HepG2 (cell line): ENCODE measurements at regions not wholly inside any gene's neighbourhood (a gene's known extent, or its start where the extent isn't known, plus 50 kb on each side); places are given as distances from the start of the nearest gene placed in this dataset.

Experiments
- ARNT ChIP-seq: fragments of 450-650 bp; IDR thresholded peaks from 2 replicates; pipeline ENCODE4 v1.6.1; 2017
- CHCHD3 ChIP-seq: sonication (generic); formaldehyde crosslinking; IDR thresholded peaks from 2 replicates; pipeline ENCODE4 v1.8.0; 2022; ENCODE audit warnings: mild to moderate bottlenecking, missing genetic modification reagents, moderate library complexity
- CREB1 ChIP-seq, 2 experiments: fragments of 450-650 bp in 1 of 2; IDR thresholded peaks; 2 replicates each; pipeline ENCODE4 v1.6.1; 2016 to 2017; ENCODE audit warnings: control low read depth in 1 of 2, mild to moderate bottlenecking in 1 of 2, missing compliant biosample characterization in 1 of 2, missing genetic modification characterization in 1 of 2
- EEA1 ChIP-seq: sonication (generic); formaldehyde crosslinking; IDR thresholded peaks from 2 replicates; pipeline ENCODE4 v1.5.1; 2020; ENCODE audit warnings: mild to moderate bottlenecking, missing genetic modification reagents, borderline replicate concordance
- FOSL2 ChIP-seq: sonication (generic); formaldehyde crosslinking; IDR thresholded peaks from 2 replicates; pipeline ENCODE4 v1.4.0; 2020; ENCODE audit warnings: missing genetic modification reagents
- NFRKB ChIP-seq: fragments of 450-650 bp; IDR thresholded peaks from 2 replicates; pipeline ENCODE4 v1.6.1; 2017
- RAD21 ChIP-seq: fragments of 450-650 bp; formaldehyde crosslinking; IDR thresholded peaks from 2 replicates; pipeline ENCODE4 v1.5.0; 2020; ENCODE audit warnings: mild to moderate bottlenecking
- TEAD2 ChIP-seq: sonication (generic); formaldehyde crosslinking; IDR thresholded peaks from 2 replicates; pipeline ENCODE4 v1.9.0; 2021; ENCODE audit warnings: missing genetic modification reagents
- TF ChIP-seq, protein P1 (sequence below): sonication (generic); formaldehyde crosslinking; IDR thresholded peaks from 2 replicates; pipeline ENCODE4 v1.9.0; 2021; ENCODE audit warnings: missing genetic modification reagents, borderline replicate concordance
- TF ChIP-seq, protein P2 (sequence below): sonication (generic); formaldehyde crosslinking; IDR thresholded peaks from 2 replicates; pipeline ENCODE4 v1.4.0; 2020; ENCODE audit warnings: missing genetic modification reagents

DNA sequence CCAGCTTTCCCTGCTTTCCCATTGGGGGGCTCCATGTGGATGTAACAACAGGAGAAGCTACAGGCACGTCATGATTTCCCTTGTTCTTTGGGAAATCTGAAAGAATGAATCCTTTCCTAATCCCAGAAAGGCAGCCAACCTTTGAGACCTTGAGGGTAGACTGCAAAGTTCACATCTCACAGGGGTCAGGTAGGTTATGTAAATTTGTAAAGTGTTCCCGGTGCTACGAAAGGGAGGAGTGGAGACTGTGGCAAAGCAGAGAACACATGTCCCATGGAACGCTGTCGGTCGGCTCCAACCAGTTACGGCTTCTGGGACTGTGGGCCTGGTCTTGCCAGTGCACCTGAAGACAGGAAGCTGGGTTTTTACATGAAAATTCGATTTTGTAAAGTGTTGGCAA is 85.1 kb downstream of the RSPH3 start:
- no peak for TF ChIP-seq TEAD2 (CRISPR knock-in tag)
- TF ChIP-seq CREB1 (IDR thresholded peaks at IDR 0.05): no peak
- TF ChIP-seq CREB1 (CRISPR knock-in tag; IDR thresholded peaks at IDR 0.05): no peak
- TF ChIP-seq, protein P1, sequence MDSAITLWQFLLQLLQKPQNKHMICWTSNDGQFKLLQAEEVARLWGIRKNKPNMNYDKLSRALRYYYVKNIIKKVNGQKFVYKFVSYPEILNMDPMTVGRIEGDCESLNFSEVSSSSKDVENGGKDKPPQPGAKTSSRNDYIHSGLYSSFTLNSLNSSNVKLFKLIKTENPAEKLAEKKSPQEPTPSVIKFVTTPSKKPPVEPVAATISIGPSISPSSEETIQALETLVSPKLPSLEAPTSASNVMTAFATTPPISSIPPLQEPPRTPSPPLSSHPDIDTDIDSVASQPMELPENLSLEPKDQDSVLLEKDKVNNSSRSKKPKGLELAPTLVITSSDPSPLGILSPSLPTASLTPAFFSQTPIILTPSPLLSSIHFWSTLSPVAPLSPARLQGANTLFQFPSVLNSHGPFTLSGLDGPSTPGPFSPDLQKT (CRISPR knock-in tag): no peak
- TF ChIP-seq FOSL2 (CRISPR knock-in tag): no peak
- no peak for TF ChIP-seq EEA1 (CRISPR knock-in tag)
- TF ChIP-seq CHCHD3 (CRISPR knock-in tag): no peak
- TF ChIP-seq RAD21: no peak
- no peak for TF ChIP-seq NFRKB
- no peak for TF ChIP-seq ARNT
- TF ChIP-seq, protein P2, sequence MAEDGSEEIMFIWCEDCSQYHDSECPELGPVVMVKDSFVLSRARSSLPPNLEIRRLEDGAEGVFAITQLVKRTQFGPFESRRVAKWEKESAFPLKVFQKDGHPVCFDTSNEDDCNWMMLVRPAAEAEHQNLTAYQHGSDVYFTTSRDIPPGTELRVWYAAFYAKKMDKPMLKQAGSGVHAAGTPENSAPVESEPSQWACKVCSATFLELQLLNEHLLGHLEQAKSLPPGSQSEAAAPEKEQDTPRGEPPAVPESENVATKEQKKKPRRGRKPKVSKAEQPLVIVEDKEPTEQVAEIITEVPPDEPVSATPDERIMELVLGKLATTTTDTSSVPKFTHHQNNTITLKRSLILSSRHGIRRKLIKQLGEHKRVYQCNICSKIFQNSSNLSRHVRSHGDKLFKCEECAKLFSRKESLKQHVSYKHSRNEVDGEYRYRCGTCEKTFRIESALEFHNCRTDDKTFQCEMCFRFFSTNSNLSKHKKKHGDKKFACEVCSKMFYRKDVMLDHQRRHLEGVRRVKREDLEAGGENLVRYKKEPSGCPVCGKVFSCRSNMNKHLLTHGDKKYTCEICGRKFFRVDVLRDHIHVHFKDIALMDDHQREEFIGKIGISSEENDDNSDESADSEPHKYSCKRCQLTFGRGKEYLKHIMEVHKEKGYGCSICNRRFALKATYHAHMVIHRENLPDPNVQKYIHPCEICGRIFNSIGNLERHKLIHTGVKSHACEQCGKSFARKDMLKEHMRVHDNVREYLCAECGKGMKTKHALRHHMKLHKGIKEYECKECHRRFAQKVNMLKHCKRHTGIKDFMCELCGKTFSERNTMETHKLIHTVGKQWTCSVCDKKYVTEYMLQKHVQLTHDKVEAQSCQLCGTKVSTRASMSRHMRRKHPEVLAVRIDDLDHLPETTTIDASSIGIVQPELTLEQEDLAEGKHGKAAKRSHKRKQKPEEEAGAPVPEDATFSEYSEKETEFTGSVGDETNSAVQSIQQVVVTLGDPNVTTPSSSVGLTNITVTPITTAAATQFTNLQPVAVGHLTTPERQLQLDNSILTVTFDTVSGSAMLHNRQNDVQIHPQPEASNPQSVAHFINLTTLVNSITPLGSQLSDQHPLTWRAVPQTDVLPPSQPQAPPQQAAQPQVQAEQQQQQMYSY (CRISPR knock-in tag): no peak
